ENCODE measurements at regions not wholly inside any gene's neighbourhood (a gene's known extent, or its start where the extent isn't known, plus 50 kb on each side); places are given as distances from the start of the nearest gene placed in this dataset.

DNA sequence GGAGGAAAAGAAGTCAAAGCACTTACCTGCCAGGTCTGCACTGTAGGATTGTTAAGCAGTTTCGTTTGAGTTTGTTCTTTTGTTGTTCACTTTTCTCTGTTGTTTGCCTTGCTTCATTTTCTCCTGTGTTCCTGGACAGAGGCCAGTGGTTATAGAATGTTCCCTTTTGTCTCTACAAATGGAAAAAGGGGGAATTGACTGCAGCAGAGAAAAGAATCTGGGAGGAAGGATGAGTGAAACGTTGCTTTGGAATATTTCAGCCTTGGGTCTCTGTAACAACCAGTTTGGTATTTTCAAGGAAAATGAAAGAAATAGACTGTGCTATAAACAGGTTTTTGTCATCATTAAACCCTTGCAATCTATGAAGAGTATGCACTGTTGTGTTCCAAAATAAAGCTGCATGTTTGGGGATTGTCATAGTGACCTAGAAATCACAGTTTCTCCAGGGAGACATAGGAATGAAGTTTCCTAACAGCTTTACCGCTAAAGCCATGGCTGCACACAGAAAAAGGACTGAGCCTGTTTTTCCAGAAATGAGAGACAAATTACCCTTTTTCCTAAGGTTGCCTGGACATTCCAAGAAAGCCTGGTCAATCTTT is 60.8 kb upstream of the HABP2 start:
- no peaks in the 10 kb centered on the region for H3K36me3 ChIP-seq (replicated peaks in 1 of 2; ENCODE audit: control insufficient read depth in 1 of 2, insufficient read depth in 2 of 2, low read length in 2 of 2)
- TF ChIP-seq, protein P1, sequence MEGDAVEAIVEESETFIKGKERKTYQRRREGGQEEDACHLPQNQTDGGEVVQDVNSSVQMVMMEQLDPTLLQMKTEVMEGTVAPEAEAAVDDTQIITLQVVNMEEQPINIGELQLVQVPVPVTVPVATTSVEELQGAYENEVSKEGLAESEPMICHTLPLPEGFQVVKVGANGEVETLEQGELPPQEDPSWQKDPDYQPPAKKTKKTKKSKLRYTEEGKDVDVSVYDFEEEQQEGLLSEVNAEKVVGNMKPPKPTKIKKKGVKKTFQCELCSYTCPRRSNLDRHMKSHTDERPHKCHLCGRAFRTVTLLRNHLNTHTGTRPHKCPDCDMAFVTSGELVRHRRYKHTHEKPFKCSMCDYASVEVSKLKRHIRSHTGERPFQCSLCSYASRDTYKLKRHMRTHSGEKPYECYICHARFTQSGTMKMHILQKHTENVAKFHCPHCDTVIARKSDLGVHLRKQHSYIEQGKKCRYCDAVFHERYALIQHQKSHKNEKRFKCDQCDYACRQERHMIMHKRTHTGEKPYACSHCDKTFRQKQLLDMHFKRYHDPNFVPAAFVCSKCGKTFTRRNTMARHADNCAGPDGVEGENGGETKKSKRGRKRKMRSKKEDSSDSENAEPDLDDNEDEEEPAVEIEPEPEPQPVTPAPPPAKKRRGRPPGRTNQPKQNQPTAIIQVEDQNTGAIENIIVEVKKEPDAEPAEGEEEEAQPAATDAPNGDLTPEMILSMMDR (IDR thresholded peaks at IDR 0.05): no peak
- H3K9me3 ChIP-seq (replicated peaks in 1 of 2; ENCODE audit: control insufficient read depth in 1 of 2, insufficient read depth in 1 of 2, low read length in 2 of 2): no peaks in the 10 kb centered on the region
- whole genome bisulfite sequencing (ENCODE audit: insufficient coverage): 71% methylated on average over 1 of the region's 3 CpGs
- peaks cover 0 to 6% (median 2%) of the 10 kb centered on the region in 7 donors for H3K9me3 Mint-ChIP-seq
- peaks cover 0 to 2% of the 10 kb centered on the region in 2 donors for H3K27me3 ChIP-seq (ENCODE audit: control insufficient read depth in 2 of 2, insufficient read depth in 2 of 2, low read length in 2 of 2)
- DNase-seq: no peak
- no peaks in the 10 kb centered on the region for H3K79me2 ChIP-seq (ENCODE audit: insufficient read depth, low read length)
- H3K9ac ChIP-seq (ENCODE audit: insufficient read depth, low read length, poor library complexity, severe bottlenecking): no peak overlapping the region
- no peak overlapping the region for H2AFZ ChIP-seq (ENCODE audit: insufficient read depth, low read depth, low read length, poor library complexity, severe bottlenecking)
- no peak overlapping the region for H3K27ac Mint-ChIP-seq
- no peak overlapping the region for H3K4me3 ChIP-seq (replicated peaks in 1 of 3; ENCODE audit: low read depth in 2 of 3, low read length in 3 of 3)
- H3K4me3 Mint-ChIP-seq: no peak overlapping the region
- peaks cover 0 to 5% (median 3%) of the 10 kb centered on the region in 3 donors for H3K27me3 Mint-ChIP-seq (ENCODE audit: low read depth in 3 of 3)
- no peaks in the 10 kb centered on the region for H3K36me3 Mint-ChIP-seq
- peaks cover 13 to 14% of the 10 kb centered on the region in 2 donors for H3K4me1 ChIP-seq (ENCODE audit: control insufficient read depth in 1 of 2, insufficient read depth in 2 of 2, low read length in 2 of 2)
- H3K27ac ChIP-seq (ENCODE audit: low read depth in 1 of 2, low read length in 2 of 2): no peak overlapping the region
- H4K20me1 ChIP-seq (ENCODE audit: insufficient read depth, low read length): no peaks in the 10 kb centered on the region
- intact Hi-C loops (cut with micrococcal nuclease): no loop called here
- no peak overlapping the region for H3K4me2 ChIP-seq (replicated peaks; ENCODE audit: extremely low read depth, low read length, poor library complexity, severe bottlenecking)
- H3K4me1 Mint-ChIP-seq: peaks cover 13% of the 10 kb centered on the region

- Histone ChIP-seq H3K9me3 (replicated peaks in 1 of 2; ENCODE audit: control insufficient read depth in 1 of 2, insufficient read depth in 1 of 2, low read length in 2 of 2) (no peaks in the 10 kb centered on the region), H3K36me3 (replicated peaks in 1 of 2; ENCODE audit: control insufficient read depth in 1 of 2, insufficient read depth in 2 of 2, low read length in 2 of 2) (no peaks in the 10 kb centered on the region), H3K27me3 (ENCODE audit: control insufficient read depth in 2 of 2, insufficient read depth in 2 of 2, low read length in 2 of 2) (peaks cover 0 to 2% of the 10 kb centered on the region in 2 donors), H4K20me1 (ENCODE audit: insufficient read depth, low read length) (no peaks in the 10 kb centered on the region), H3K27ac (ENCODE audit: low read depth in 1 of 2, low read length in 2 of 2) (no peak overlapping the region), H3K9ac (ENCODE audit: insufficient read depth, low read length, poor library complexity, severe bottlenecking) (no peak overlapping the region), H3K4me2 (replicated peaks; ENCODE audit: extremely low read depth, low read length, poor library complexity, severe bottlenecking) (no peak overlapping the region), H3K79me2 (ENCODE audit: insufficient read depth, low read length) (no peaks in the 10 kb centered on the region), H3K4me3 (replicated peaks in 1 of 3; ENCODE audit: low read depth in 2 of 3, low read length in 3 of 3) (no peak overlapping the region), H2AFZ (ENCODE audit: insufficient read depth, low read depth, low read length, poor library complexity, severe bottlenecking) (no peak overlapping the region), H3K4me1 (ENCODE audit: control insufficient read depth in 1 of 2, insufficient read depth in 2 of 2, low read length in 2 of 2) (peaks cover 21% of the 10 kb centered on the region in 2 donors)
- TF ChIP-seq, protein P1 (IDR thresholded peaks at IDR 0.05): no peak
- DNase-seq: no peak
- Mint-ChIP-seq H3K4me1 (peaks cover 22% of the 10 kb centered on the region), H3K36me3 (no peaks in the 10 kb centered on the region), H3K4me3 (no peak overlapping the region), H3K27ac (peak overlapping the region in 1 of 7 donors; percentile 50), H3K27me3 (ENCODE audit: low read depth in 3 of 3) (peaks cover 0 to 5% (median 3%) of the 10 kb centered on the region in 3 donors), H3K9me3 (peaks cover 0 to 6% (median 0%) of the 10 kb centered on the region in 7 donors)
- intact Hi-C loops (cut with micrococcal nuclease): no loop called here
- WGBS (ENCODE audit: insufficient coverage): 92% methylated on average over 2 of the region's 4 CpGs
Measured at GRCh38 chr10:113493195-113493594, 59.7 kb upstream of the HABP2 start.

Data from CD14-positive monocyte (primary cell).